GM19328 (cell line): ENCODE measurements at regions not wholly inside any gene's neighbourhood (a gene's known extent, or its start where the extent isn't known, plus 50 kb on each side); places are given as distances from the start of the nearest gene placed in this dataset.
"Not testable (repeated sequence)": the region's sequence is repeated elsewhere in the genome, so short reads cannot be mapped to it uniquely, and the experiment has no call there.

Experiments used
- ATAC-seq: cut with Tn5 transposase; IDR thresholded peaks from one replicate; pipeline ENCODE4 v1.9.1; 2021; ENCODE audit warnings: mild to moderate bottlenecking, moderate library complexity; ENCODE audit not compliant: unreplicated experiment

GRCh38 chr5:45893309-45893708 is 197.1 kb upstream of the HCN1 start:
- no peak for ATAC-seq

GRCh38 chr5:45890441-45891080 is 194.4 kb upstream of the HCN1 start:
- not testable (repeated sequence) for ATAC-seq

GRCh38 chr5:45862763-45863162 is 166.6 kb upstream of the HCN1 start:
- no peak for ATAC-seq

DNA sequence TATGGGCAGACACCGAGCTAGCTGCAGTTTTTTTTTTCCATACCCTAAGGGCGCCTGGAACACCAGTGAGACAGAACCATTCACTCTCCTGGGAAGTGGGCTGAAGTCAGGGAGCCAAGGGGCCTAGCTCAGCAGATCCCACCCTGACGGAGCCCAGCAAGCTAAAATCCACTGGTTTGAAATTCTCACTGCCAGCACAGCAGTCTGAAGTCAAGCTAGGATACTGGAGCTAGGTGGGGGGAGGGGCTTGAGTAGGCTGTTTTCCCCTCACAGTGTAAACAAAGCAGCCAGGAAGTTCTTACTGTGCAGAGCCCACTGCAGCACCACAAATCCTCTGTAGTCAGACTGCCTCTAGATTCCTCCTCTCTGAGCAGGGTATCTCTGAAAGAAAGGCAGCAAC is 151.7 kb upstream of the HCN1 start:
- ATAC-seq, result no peak

GRCh38 chr5:45826055-45826454 is 129.9 kb upstream of the HCN1 start:
- no peak for ATAC-seq

DNA sequence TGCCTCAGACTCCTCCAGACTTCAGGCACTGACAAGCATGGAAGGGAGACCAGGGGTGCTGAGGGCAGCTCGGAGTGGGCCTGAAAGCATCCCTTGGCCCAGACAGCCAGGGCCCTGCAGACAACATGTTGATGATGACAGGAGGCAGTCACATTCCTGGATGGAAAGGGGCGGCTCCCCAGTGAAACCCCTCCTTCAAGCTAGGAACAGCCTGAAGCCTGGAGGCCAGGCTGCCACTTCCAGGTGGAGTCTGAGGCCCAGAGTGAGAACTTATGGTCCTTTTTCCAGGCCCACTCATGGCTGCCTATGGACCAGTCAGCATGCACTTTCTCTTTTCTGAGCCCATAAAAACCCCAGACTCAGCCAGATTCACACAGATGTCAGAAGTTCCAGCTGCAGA is 104.2 kb upstream of the HCN1 start:
- ATAC-seq, result no peak

DNA sequence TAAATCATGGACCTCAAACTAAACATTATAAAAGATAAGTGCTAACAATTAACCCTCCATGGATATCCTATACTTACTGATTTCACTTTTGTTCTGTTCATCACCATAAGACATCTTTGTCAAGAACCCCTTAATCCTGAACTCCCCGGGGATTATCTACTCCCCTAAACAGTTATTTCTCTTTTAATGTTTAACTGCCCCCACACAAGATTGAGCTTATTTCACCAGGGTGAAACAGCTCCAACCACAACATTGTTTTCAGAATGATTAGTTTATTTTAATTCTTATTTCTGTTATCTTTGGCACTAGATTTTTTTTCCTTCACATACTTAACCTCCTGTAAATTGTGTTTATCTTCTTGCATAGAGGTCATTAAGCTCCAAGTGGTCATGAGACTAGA is 103.2 kb upstream of the HCN1 start:
- no peak for ATAC-seq

DNA sequence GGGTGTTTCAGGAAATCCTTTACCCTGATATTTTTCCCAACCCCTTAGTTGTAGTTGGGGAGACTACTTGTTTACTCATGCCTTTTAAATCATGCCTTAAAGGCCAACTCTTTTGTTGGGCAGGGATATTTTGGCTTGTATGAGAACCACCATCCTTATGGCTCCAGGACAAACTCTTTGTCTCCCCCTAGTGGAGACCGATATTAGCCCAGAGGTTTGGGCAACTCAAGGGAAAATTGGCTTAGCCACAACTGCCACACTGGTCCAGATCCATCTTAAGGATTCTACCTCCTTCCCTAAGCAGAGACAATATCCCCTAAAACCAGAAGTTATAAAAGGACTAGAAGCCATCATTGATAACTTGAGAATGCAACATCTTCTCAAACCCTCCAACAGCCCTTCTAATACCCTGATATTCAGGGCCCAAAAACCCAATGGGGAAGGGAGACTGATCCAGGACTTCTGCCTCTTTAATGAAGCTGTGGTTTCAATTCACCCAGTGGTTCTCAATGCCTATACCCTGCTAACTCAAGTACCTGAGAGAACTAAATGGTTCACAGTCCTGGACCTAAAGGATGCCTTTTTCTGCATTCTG is 100.9 kb upstream of the HCN1 start:
- ATAC-seq, result no peak

DNA sequence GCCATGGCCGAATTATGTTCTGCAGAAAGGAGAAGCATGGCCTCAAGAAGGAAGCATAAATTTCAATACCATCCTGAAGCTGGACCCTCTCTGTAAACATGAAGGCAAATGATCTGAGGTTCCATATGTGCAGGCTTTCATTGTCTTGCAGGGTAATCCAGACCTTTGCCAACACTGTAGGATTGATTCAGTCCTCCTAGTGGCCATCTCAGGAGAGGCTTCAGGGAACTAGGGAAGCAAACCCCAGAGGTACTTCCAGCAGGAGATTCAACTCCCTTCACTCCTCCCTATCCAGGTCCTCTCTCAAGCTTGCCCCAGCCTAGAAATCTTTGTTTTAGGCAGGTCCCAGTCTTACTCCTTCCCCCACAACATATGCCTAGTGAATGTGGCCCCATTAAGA is 99.3 kb upstream of the HCN1 start:
- no peak for ATAC-seq

- peak; percentile 75 for ATAC-seq
Observed at GRCh38 chr5:45793638-45794532, 97.7 kb upstream of the HCN1 start.

GRCh38 chr5:45779874-45780671 is 83.9 kb upstream of the HCN1 start:
- ATAC-seq, result no peak

DNA sequence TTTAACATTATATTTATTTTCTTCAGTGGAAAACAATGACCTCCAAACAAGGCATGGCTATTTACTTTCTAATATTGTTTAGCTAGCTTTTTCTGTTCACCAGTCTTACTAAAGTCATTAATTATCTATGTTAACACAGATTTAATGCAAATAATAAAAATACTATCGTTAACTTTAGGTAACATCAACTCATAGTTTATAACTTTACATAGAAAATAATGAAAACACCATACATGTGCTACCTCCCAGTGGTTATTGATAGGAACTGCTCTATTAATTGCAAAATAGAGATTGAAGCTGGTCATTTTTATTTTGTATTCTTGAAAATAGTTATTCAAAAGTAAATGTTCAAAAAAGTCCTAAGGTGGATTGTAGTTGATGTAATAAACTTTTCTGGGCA is 78.3 kb upstream of the HCN1 start:
- no peak for ATAC-seq

DNA sequence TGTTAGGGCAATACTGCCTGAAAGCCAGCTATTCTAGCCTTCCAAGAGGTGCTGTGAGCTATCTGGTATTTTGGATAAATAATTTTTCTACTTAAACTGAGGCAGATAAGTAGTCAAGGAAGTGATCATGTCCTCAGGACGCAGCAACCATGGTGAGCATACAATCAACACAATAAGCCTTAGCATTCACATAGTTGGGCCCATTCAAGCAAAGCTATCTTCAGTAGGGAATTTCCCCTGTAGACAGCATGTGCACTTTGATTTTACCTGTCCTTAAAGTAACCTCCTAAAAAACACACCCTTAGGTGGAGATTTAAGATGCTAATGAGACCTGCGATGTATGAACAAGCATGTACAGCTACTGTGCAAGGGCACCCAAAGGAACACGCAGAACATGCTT is 76.2 kb upstream of the HCN1 start:
- ATAC-seq, result no peak

GRCh38 chr5:45765561-45765960 is 69.4 kb upstream of the HCN1 start:
- ATAC-seq, result no peak

- no peak for ATAC-seq
Observed at GRCh38 chr5:45750574-45750973, 54.4 kb upstream of the HCN1 start.

DNA sequence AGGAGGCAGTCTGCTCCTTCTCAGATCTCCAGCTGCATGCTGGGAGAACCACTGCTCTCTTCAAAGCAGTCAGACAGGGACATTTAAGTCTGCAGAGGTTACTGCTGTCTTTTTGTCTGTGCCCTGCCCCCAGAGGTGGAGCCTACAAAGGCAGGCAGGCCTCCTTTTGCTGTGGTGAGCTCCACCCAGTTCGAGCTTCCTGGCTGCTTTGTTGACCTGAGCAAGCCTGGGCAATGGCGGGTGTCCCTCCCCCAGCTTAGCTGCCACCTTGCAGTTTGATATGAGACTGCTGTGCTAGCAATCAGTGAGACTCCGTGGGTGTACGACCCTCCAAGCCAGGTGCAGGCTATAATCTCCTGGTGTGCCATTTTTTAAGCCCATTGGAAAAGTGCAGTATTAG is 52.3 kb upstream of the HCN1 start:
- not testable (repeated sequence) for ATAC-seq
